ENCODE measurements at regions not wholly inside any gene's neighbourhood (a gene's known extent, or its start where the extent isn't known, plus 50 kb on each side); places are given as distances from the start of the nearest gene placed in this dataset.

- no peak for TF ChIP-seq RELA (IDR thresholded peaks at IDR 0.05; ENCODE audit: borderline replicate concordance, partially characterized antibody)
- TF ChIP-seq RFX5 (IDR thresholded peaks at IDR 0.05; ENCODE audit: low read depth, low read length): no peak
- no peak for TF ChIP-seq SREBF2 (IDR thresholded peaks at IDR 0.05; ENCODE audit: low read length)
- no peak for TF ChIP-seq CTCF (IDR thresholded peaks at IDR 0.05 in 2 of 3, conservative IDR thresholded peaks at IDR 0.05 in 1 of 3; ENCODE audit: control insufficient read depth in 2 of 3, extremely low read depth in 1 of 3, insufficient read depth in 1 of 3, low read depth in 3 of 3, low read length in 3 of 3)
Observed at GRCh38 chr5:118044169-118044568, 944.2 kb downstream of the DTWD2 start.

All from GM12878 (cell line).